ENCODE measurements at regions not wholly inside any gene's neighbourhood (a gene's known extent, or its start where the extent isn't known, plus 50 kb on each side); places are given as distances from the start of the nearest gene placed in this dataset.
"Not testable (repeated sequence)": the region's sequence is repeated elsewhere in the genome, so short reads cannot be mapped to it uniquely, and the experiment has no call there.

DNA sequence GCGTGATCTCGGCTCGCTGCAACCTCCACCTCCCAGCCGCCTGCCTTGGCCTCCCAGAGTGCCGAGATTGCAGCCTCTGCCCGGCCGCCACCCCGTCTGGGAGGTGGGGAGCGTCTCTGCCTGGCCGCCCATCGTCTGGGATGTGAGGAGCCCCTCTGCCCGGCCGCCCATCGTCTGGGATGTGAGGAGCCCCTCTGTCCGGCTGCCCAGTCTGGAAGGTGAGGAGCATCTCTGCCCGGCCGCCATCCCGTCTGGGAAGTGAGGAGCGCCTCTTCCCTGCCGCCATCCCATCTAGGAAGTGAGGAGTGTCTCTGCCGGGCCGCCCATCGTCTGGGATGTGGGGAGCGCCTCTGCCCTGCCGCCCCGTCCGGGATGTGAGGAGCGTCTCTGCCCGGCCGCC, 56.9 kb upstream of the FOXE1 start:
- TF ChIP-seq, protein P1, sequence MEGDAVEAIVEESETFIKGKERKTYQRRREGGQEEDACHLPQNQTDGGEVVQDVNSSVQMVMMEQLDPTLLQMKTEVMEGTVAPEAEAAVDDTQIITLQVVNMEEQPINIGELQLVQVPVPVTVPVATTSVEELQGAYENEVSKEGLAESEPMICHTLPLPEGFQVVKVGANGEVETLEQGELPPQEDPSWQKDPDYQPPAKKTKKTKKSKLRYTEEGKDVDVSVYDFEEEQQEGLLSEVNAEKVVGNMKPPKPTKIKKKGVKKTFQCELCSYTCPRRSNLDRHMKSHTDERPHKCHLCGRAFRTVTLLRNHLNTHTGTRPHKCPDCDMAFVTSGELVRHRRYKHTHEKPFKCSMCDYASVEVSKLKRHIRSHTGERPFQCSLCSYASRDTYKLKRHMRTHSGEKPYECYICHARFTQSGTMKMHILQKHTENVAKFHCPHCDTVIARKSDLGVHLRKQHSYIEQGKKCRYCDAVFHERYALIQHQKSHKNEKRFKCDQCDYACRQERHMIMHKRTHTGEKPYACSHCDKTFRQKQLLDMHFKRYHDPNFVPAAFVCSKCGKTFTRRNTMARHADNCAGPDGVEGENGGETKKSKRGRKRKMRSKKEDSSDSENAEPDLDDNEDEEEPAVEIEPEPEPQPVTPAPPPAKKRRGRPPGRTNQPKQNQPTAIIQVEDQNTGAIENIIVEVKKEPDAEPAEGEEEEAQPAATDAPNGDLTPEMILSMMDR (IDR thresholded peaks at IDR 0.05) = not testable (repeated sequence)
- TF ChIP-seq POLR2A (IDR thresholded peaks at IDR 0.05) = not testable (repeated sequence)

Measured in uterus (tissue), 2 donors.